HuH-7.5 (cell line): ENCODE measurements at regions not wholly inside any gene's neighbourhood (a gene's known extent, or its start where the extent isn't known, plus 50 kb on each side); places are given as distances from the start of the nearest gene placed in this dataset.

Source experiments
- DNase-seq: peaks from one replicate; pipeline ENCODE4 v3.0.0; 2011; ENCODE audit warnings: low spot score

GRCh38 chr12:67426067-67426466 is 156.9 kb downstream of the CAND1 start:
- no peak for DNase-seq

GRCh38 chr12:67427336-67427735 is 158.2 kb downstream of the CAND1 start:
- DNase-seq = no peak

GRCh38 chr12:67428431-67428830 is 159.3 kb downstream of the CAND1 start:
- no peak for DNase-seq

GRCh38 chr12:67430708-67431335 is 161.7 kb downstream of the CAND1 start:
- no peak for DNase-seq

GRCh38 chr12:67431411-67432020 is 162.4 kb downstream of the CAND1 start:
- no peak for DNase-seq

- no peak for DNase-seq
These were observed 164.4 kb downstream of the CAND1 start for GRCh38 chr12:67433385-67434175.

- no peak for DNase-seq
These were observed 165.7 kb downstream of the CAND1 start for GRCh38 chr12:67434671-67435370.

- DNase-seq = no peak
These were observed 167.1 kb downstream of the CAND1 start for GRCh38 chr12:67436230-67436629.

- no peak for DNase-seq
These were observed 167.9 kb downstream of the CAND1 start for GRCh38 chr12:67437011-67437410.

- no peak for DNase-seq
These were observed 170.5 kb downstream of the CAND1 start for GRCh38 chr12:67439611-67440010.

GRCh38 chr12:67441736-67442346 is 172.7 kb downstream of the CAND1 start:
- peak; percentile 60 for DNase-seq

- DNase-seq = no peak
These were observed 173.2 kb downstream of the CAND1 start for GRCh38 chr12:67442347-67442841.

GRCh38 chr12:67442896-67443295 is 173.7 kb downstream of the CAND1 start:
- no peak for DNase-seq

GRCh38 chr12:67444542-67444941 is 175.4 kb downstream of the CAND1 start:
- no peak for DNase-seq

GRCh38 chr12:67446716-67447115 is 177.6 kb downstream of the CAND1 start:
- DNase-seq = no peak

GRCh38 chr12:67447180-67447579 is 178.0 kb downstream of the CAND1 start:
- DNase-seq = no peak

GRCh38 chr12:67449591-67450052 is 180.5 kb downstream of the CAND1 start:
- no peak for DNase-seq

- DNase-seq = no peak
These were observed 181.3 kb downstream of the CAND1 start for GRCh38 chr12:67450441-67450840.

- DNase-seq = no peak
These were observed 182.0 kb downstream of the CAND1 start for GRCh38 chr12:67451206-67451605.

- DNase-seq = no peak
These were observed 183.1 kb downstream of the CAND1 start for GRCh38 chr12:67452119-67452805.

- DNase-seq = no peak
These were observed 184.0 kb downstream of the CAND1 start for GRCh38 chr12:67453191-67453590.
